Kidney (tissue), 13 donors: ENCODE measurements at regions not wholly inside any gene's neighbourhood (a gene's known extent, or its start where the extent isn't known, plus 50 kb on each side); places are given as distances from the start of the nearest gene placed in this dataset.

Source experiments
- DNase-seq, 5 donors: peaks; one replicate each; pipeline ENCODE4 v3.0.0-alpha.2; 2013 to 2020
- FAIRE-seq: peaks from 2 replicates; lab custom pipeline; 2012; peaks lifted over from hg19 to GRCh38; lab: Jason Lieb, UNC
- H3K27ac ChIP-seq, 2 donors: one replicate each; pipeline ENCODE4 v1.7.0; 2013; ENCODE audit warnings: low read depth in 2 of 2, low read length in 2 of 2, inconsistent platforms in 1 of 2
- H3K27me3 ChIP-seq: one replicate; pipeline ENCODE4 v1.7.1; 2013; ENCODE audit warnings: low read length, inconsistent platforms; ENCODE audit not compliant: control insufficient read depth, insufficient read depth
- H3K36me3 ChIP-seq, 3 donors: one replicate each; pipeline versions ENCODE4 v1.7.0 to v1.7.1; 2013; ENCODE audit warnings: low read length in 3 of 3, control low read depth in 1 of 3, inconsistent platforms in 1 of 3; ENCODE audit not compliant: insufficient read depth in 3 of 3, control insufficient read depth in 2 of 3
- H3K4me1 ChIP-seq, 3 donors: one replicate each; pipeline versions ENCODE4 v1.7.0 to v1.7.1; 2013; ENCODE audit warnings: low read length in 3 of 3, inconsistent platforms in 1 of 3, low read depth in 1 of 3; ENCODE audit not compliant: control insufficient read depth in 2 of 3, insufficient read depth in 2 of 3
- H3K4me3 ChIP-seq, 3 donors: one replicate each; pipeline versions ENCODE4 v1.7.0 to v1.8.1; 2013; ENCODE audit warnings: low read length in 3 of 3, control low read depth in 1 of 3, inconsistent platforms in 1 of 3
- H3K9ac ChIP-seq, 3 donors: one replicate each; pipeline versions ENCODE4 v1.7.0 to v1.7.1; 2013; ENCODE audit warnings: low read length in 3 of 3, control low read depth in 1 of 3, inconsistent platforms in 1 of 3
- H3K9me3 ChIP-seq, 3 donors: one replicate each; pipeline versions ENCODE4 v1.7.0 to v1.7.1; 2013; ENCODE audit warnings: low read length in 3 of 3, control low read depth in 1 of 3, inconsistent platforms in 1 of 3; ENCODE audit not compliant: control insufficient read depth in 2 of 3, insufficient read depth in 1 of 3
- intact Hi-C: fragments of 100-400 bp; cut with DNase I; formaldehyde crosslinking; loops from one replicate; pipeline ENCODE4 v1.11.1; 2022
- TF ChIP-seq, protein P1 (sequence below): IDR thresholded peaks from 3 replicates; pipeline ENCODE4 v1.5.1; 2012; ENCODE audit warnings: mild to moderate bottlenecking, moderate library complexity, borderline replicate concordance; ENCODE audit not compliant: insufficient read depth; ENCODE audit errors: extremely low read depth
- donor health status: control.
- donor health status: control.
- donor health status: control.
- donor health status: control.
- donor health status: control.
- donor health status: DM: yes; HTN: yes; CAD: no.
- donor health status: Normal renal cell carcinoma (clear cell type).

GRCh38 chr5:133686566-133686965 is 74.2 kb upstream of the FSTL4 start:
- H3K27me3 ChIP-seq = peaks cover 26% of the 10 kb centered on the region
- no peak overlapping the region for H3K4me3 ChIP-seq
- H3K9me3 ChIP-seq = no peaks in the 10 kb centered on the region
- H3K27ac ChIP-seq = no peak overlapping the region
- FAIRE-seq = no peak
- TF ChIP-seq, protein P1, sequence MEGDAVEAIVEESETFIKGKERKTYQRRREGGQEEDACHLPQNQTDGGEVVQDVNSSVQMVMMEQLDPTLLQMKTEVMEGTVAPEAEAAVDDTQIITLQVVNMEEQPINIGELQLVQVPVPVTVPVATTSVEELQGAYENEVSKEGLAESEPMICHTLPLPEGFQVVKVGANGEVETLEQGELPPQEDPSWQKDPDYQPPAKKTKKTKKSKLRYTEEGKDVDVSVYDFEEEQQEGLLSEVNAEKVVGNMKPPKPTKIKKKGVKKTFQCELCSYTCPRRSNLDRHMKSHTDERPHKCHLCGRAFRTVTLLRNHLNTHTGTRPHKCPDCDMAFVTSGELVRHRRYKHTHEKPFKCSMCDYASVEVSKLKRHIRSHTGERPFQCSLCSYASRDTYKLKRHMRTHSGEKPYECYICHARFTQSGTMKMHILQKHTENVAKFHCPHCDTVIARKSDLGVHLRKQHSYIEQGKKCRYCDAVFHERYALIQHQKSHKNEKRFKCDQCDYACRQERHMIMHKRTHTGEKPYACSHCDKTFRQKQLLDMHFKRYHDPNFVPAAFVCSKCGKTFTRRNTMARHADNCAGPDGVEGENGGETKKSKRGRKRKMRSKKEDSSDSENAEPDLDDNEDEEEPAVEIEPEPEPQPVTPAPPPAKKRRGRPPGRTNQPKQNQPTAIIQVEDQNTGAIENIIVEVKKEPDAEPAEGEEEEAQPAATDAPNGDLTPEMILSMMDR = no peak
- intact Hi-C loops = no loop called here
- DNase-seq = no peak
- no peaks in the 10 kb centered on the region for H3K36me3 ChIP-seq
- H3K9ac ChIP-seq = no peak overlapping the region
- H3K4me1 ChIP-seq = no peaks in the 10 kb centered on the region

GRCh38 chr5:133685402-133686018 is 73.2 kb upstream of the FSTL4 start:
- TF ChIP-seq, protein P1 = no peak
- intact Hi-C loops = no loop called here
- Histone ChIP-seq H3K27me3 (peaks cover 20% of the 10 kb centered on the region), H3K36me3 (no peaks in the 10 kb centered on the region), H3K4me1 (no peaks in the 10 kb centered on the region), H3K9me3 (no peaks in the 10 kb centered on the region), H3K4me3 (no peak overlapping the region), H3K27ac (no peak overlapping the region), H3K9ac (no peak overlapping the region)
- FAIRE-seq (no peak), DNase-seq (no peak)

DNA sequence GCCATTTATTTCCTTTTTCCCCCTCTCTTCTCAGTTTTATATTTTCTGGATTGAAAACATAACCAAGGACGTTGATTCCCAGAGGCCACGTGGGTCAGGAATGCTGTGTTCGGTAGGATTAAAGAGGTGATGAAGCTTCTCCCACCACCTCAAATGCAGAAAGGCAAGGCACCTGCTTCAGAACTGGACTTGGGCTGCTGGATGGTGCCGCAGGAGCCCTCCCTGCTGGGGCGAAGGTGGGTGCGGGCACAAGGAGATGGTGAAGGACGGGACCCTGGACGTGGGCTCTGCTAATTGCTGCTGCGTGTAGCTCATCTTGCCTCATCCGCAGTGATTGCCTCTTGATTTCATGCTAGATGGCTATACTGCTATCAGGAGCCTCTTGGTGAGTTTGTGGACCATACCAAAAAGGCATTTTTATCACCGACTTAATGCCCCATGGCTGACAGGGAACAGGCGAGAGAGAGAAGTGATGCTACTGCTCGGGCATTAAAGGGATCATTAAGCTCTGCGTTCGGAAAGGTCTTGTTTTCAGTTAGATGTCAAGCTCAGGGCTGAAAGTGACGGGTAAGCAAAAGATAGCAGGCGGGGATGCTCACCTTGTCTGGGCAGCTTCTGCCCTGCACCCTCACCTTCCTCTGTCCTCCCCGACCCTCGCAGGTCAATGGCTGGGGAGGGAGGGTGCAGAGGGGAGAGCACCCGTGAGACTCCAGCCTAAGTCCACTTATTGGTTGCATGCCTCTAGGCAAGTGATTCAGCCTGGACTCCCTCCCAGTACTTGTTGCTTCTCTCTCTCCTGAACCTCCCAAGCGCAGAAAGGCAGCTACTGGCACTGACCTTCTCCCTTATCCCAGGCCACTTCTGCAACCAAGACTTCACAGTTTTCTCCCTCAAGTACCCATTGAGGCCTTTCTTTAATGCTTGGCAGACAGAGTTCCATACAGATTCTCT is 71.6 kb upstream of the FSTL4 start:
- Histone ChIP-seq H3K4me1 (no peaks in the 10 kb centered on the region), H3K27me3 (peaks cover 18% of the 10 kb centered on the region), H3K9me3 (no peaks in the 10 kb centered on the region), H3K27ac (no peak overlapping the region), H3K36me3 (no peaks in the 10 kb centered on the region), H3K9ac (no peak overlapping the region), H3K4me3 (no peak overlapping the region)
- TF ChIP-seq, protein P1 = no peak
- DNase-seq (peak in 4 of 5 donors; percentile 56 to 92 (median 79)), FAIRE-seq (no peak)
- intact Hi-C loops = no loop called here
